Urothelium cell line (cell line): ENCODE measurements at regions not wholly inside any gene's neighbourhood (a gene's known extent, or its start where the extent isn't known, plus 50 kb on each side); places are given as distances from the start of the nearest gene placed in this dataset.
"Not testable (repeated sequence)": the region's sequence is repeated elsewhere in the genome, so short reads cannot be mapped to it uniquely, and the experiment has no call there.

Source experiments
- DNase-seq: peaks from one replicate; pipeline ENCODE4 v3.0.0; 2011; ENCODE audit warnings: low spot score, mixed read lengths
- FAIRE-seq: peaks from 2 replicates; lab custom pipeline; 2011; peaks lifted over from hg19 to GRCh38; lab: Jason Lieb, UNC

GRCh38 chr4:63316633-63317032, 1092.6 kb downstream of the TECRL start:
- FAIRE-seq (no peak), DNase-seq (no peak)

DNA sequence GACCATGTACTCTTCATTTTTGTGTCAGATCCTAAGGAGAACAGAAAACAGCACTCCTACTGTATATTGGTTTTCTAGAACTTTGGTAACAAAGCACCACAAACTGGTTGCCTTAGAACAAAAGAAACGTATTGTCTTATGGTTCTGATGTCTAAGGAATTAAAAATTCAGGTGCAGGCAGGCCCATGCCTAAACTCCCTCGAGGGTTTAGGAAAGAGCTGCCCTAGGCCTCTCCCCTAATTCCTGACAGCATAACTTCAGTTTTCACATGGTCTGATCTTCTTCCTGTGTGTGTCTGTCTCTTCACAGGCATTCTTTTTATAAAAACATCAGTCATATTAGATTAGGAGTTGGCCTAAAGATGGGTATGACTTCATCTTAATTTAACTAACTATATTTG, 1093.6 kb downstream of the TECRL start:
- no peak for FAIRE-seq
- no peak for DNase-seq

DNA sequence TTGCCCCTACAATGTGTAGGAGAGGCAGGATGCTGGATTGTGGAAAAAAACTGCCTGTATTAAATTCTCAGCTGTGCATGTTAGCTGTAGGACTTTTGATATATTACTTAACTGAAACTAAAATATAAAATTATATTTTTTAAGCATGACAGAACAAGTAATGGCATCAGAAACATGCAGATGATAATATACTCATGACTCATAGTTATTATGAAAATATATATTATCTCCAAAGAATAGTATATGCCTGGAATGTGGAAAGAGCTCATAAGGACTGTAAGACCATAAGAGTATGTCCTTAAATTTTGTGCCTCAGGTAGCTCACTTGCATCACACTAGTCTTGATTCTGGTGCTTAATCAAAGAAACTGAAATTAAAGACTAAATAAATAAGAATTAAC, 1100.6 kb downstream of the TECRL start:
- FAIRE-seq (no peak), DNase-seq (no peak)

DNA sequence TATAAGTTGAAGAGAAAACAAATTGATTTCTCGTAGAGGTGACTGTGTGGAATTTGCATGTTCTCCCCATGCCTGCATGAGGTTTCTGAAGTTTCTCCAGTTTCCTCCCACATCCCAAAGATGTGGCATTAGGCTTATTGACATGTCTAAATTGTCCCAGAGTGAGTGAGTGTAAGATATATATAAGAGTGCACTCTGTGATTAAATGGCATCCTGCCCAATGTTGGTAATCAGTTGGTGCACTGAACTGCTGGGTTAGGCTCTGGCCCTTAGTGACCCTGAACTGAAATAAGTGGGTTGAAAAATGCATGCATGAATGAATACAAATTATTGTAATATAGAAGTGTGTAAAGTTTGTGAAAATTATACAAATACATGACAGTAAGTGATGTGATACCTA, 1106.5 kb downstream of the TECRL start:
- FAIRE-seq (no peak), DNase-seq (no peak)

- no peak for FAIRE-seq
- DNase-seq, result no peak
Observed at GRCh38 chr4:63302078-63302477, 1107.2 kb downstream of the TECRL start.

- FAIRE-seq (no peak), DNase-seq (peak; percentile 4)
Observed at GRCh38 chr4:63296773-63297172, 1112.5 kb downstream of the TECRL start.

DNA sequence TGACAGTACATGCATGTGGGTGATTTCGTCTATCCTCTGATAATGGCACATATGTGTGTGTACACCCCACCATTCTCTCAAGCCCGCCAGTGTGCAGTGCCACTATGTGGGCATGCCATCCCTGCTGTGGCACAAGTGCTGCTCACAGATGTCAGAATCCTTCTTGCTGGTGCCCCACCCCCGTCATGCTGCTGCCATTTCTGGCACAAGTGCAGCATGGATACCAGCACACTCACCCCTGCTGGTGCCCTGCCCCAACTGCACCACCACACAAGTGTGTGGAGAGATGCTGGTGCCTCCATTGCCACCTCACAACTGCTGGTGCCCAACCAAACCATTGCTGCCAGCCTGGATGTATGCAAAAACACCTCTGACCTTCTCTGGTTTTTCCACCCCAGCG, 1133.8 kb downstream of the TECRL start:
- DNase-seq (no peak), FAIRE-seq (no peak)

DNA sequence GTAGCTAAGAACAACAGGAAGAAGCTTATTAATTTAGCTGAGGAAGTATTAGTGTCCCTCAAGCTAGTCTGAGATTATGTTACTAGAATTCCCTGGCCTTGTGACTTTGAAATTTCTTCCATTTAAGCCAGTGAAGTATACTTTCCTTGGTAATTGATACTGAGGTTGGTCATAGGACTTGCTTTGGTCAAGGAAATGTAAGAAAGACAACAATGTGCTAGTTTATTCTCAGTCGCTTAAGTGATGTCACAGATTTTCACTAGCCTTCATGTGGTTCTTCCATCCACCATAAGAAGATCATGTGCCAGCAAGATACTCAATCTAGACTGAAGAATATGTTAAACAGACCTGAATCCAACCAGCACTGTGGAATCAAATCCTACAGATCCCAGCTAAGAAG, 1140.1 kb downstream of the TECRL start:
- FAIRE-seq, result no peak
- no peak for DNase-seq

GRCh38 chr4:63233671-63234070, 1175.6 kb downstream of the TECRL start:
- FAIRE-seq (no peak), DNase-seq (no peak)

- no peak for FAIRE-seq
- DNase-seq, result no peak
Observed at GRCh38 chr4:63232058-63232457, 1177.2 kb downstream of the TECRL start.

- FAIRE-seq, result no peak
- DNase-seq, result no peak
Observed at GRCh38 chr4:63226229-63226628, 1183.0 kb downstream of the TECRL start.

DNA sequence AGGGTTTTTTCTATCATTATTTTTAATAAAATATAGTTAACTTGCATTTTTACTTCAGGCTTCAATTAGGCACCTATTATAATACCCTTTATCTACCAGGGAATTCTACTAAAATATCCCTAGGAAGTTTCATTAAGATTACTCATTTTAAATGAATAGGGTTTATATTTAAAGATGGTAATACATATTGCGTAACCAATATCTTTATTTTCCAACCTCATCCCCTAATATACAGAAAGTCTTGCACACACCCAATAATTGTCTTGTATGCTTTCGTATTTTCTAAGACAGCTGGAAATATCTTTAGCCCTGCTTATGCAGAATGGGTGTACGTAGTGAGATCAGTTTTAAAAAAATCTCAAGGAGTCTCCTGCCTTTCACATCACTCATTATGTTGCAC, 1186.8 kb downstream of the TECRL start:
- DNase-seq (no peak), FAIRE-seq (no peak)

DNA sequence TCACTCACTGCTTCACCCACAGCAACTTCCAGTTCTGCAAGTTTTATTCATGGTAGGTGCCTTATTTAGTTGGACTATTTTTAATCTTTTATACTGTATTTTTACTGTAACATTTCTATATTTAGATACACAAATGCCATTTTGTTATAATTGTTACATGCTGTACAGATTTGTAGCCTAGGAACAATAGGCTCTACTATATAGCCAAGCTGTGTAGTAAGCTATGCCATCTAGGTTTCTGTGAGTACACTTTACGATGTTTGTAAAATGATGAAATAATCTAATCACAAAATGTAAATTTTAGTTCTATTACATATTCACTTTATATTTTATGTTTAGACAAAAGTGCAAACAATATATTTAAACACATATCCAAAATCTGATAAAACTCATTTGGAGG, 1187.8 kb downstream of the TECRL start:
- FAIRE-seq (no peak), DNase-seq (no peak)

- FAIRE-seq (peak; percentile 13), DNase-seq (no peak)
Observed at GRCh38 chr4:63218856-63219255, 1190.4 kb downstream of the TECRL start.

- DNase-seq, result no peak
- no peak for FAIRE-seq
Observed at GRCh38 chr4:63214076-63214475, 1195.2 kb downstream of the TECRL start.

- DNase-seq, result no peak
- FAIRE-seq, result no peak
Observed at GRCh38 chr4:63211776-63212479, 1197.3 kb downstream of the TECRL start.

GRCh38 chr4:63211375-63211774, 1197.9 kb downstream of the TECRL start:
- DNase-seq (peak; percentile 36), FAIRE-seq (no peak)

DNA sequence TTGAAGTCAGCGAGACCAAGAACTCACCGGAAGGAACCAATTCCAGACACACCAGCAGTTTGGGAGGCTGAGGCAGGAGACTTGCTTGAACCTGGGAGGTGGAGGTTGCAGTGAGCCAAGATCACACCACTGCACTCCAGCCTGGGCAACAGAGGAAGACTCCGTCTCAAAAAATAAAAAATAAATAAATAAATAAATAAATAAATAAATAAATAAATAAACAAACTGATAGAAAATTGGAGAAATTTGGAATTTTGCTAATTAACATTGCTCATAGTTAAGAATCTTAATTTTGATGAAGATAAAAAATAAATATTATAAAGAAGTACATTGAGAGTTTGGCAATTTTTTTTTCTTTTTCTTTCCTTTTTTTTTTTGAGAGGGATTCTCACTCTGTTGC, 1216.2 kb downstream of the TECRL start:
- not testable (repeated sequence) for FAIRE-seq, DNase-seq

GRCh38 chr4:63171341-63171740, 1237.9 kb downstream of the TECRL start:
- FAIRE-seq (no peak), DNase-seq (no peak)

DNA sequence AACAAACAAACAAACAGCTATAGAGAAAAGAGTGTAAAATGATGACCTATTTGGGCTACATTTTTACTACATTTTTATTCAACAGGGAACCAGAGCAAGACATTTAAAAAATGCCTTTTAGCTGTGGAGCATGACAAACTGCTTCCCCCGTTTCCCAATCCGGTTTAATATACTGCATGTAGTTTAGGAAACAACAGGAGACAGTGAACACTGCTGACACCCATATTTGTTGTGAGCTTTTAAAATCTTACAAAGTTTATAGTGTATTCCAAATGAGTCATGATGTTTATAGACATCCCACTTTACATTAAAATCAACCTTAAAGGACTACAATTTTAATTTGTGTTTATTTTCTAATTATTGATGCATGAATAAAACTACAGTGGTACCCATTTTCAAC, 1238.3 kb downstream of the TECRL start:
- DNase-seq (no peak), FAIRE-seq (no peak)

GRCh38 chr4:63169836-63170235, 1239.4 kb downstream of the TECRL start:
- no peak for FAIRE-seq
- no peak for DNase-seq

- DNase-seq (no peak), FAIRE-seq (no peak)
Observed at GRCh38 chr4:63155561-63155960, 1253.7 kb downstream of the TECRL start.

DNA sequence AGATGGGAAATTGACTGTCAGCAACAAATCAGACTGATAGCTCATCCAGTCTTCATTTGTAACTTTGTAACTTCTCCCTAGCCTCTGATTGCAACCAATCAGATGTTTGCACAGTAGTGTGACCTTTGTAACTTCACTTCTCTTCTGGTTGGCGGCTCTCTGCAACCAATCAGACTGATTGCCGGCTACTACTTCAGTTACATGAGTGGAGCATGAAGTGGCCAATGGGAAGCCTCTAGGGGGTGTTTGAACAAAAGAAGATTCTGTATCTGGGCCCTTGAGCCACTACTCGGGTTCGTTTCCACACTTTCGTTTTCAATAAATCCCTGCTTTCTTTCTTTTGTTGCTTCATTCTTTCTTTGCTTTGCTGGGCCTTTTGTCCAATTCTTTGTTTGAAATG, 1285.8 kb downstream of the TECRL start:
- FAIRE-seq (no peak), DNase-seq (no peak)
